GM18502 (cell line): ENCODE measurements at regions not wholly inside any gene's neighbourhood (a gene's known extent, or its start where the extent isn't known, plus 50 kb on each side); places are given as distances from the start of the nearest gene placed in this dataset.

ENCODE experiments used
- ATAC-seq: cut with Tn5 transposase; IDR thresholded peaks from one replicate; pipeline ENCODE4 v1.9.1; 2021; ENCODE audit warnings: mild to moderate bottlenecking; ENCODE audit not compliant: unreplicated experiment, poor library complexity

GRCh38 chr2:221074238-221074637 lies 497.9 kb downstream of the EPHA4 start:
- no peak for ATAC-seq

DNA sequence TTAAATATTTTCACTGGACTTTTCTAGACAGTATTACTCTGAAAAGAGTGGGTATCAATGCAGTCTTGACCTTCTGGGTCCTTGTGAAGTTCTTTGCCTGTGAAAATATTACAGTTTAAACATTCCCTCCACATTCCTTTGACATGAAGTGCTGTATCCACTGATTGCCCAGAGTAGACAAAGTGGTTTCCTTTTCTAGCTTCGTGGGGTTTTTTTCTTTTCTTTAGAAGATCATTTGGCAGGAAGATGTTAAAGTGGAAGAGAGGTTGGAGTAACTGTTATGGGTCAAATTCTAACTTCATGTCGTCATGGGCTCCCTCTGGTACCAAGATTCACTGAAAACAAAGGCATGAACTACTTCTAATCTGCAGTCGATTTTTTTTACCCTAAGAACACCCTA lies 496.9 kb downstream of the EPHA4 start:
- no peak for ATAC-seq

DNA sequence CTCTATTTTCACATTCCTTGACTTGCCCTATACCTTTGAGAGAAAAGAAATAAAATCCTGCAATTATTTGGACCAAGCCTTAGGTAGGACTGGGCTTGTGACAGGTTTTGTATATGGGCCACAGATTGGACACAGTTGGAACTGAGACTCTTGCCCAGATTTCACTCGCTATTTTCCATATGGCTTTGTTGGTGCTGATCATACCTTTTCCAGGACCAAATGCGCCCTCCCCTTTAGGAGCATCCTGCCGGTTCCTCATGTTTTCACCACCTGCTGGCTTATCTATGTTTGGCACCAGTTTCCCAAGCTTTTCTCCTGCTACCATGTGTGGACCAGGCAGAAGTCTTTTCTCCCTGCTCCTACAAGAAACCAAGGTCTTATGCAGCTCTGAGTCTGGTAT lies 494.9 kb downstream of the EPHA4 start:
- ATAC-seq = no peak

GRCh38 chr2:221077799-221078198 lies 494.3 kb downstream of the EPHA4 start:
- ATAC-seq = no peak

DNA sequence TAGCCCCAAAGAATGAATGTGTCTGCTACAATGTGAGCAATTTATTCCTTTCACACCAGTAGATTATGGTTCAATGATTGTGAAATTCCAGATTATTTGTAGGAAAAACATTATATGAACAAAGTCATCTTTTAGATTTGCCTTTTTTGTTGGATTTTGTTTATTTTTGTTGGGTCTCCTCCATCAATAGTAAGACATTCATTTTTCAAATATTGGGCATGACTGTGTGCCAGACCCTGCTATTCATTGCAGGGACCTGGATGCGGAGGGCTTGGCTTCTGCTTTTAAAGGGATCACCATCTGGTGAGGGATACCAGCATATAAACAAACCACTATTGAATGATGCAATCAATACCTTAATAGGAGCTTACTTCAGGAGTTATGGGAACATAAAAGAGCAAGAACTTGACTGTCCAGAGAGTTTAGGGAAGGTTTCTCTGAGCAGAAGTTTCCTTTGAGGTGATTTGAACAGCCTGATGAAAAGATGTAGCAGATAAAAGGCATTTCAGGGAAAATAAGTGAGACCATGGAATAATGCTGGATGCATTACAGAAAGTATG lies 486.7 kb downstream of the EPHA4 start:
- no peak for ATAC-seq

DNA sequence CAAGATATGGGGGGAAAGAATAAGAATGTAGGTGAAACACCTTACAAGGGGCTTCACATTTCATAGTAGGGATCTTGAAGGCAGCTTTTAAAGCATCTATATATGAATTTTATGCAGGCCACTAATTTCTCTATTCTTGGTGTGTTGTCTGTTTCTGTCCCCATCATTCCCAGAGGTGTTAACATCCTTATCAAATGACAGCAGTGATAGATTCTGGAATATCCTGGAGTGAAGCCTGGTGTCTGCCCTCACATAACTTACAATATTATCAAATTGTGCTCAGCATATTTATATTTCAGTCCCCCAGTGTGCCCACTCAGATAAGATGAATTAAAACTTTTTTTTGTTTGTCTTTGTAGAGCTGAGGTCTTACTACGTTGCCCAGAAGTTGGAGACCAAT lies 486.2 kb downstream of the EPHA4 start:
- ATAC-seq = no peak

DNA sequence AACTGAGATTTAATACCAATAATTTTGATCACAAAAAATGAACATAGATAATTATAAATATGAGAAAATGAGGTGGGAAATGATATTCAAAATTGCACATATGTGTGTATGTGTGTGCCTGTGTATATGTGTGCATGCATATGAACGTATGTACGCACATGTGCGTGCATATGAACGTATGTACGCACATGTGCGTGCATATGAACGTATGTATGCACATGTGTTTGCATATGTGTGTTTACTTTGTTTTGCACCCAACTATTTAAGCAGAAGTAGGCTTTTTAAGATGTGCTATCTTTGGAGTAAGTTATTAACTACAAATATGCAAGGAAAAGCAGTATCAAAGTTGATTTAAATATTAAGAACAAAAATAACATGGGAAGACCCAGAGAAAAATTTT lies 484.3 kb downstream of the EPHA4 start:
- no peak for ATAC-seq

- no peak for ATAC-seq
Observed at GRCh38 chr2:221088506-221088905, 483.6 kb downstream of the EPHA4 start.

GRCh38 chr2:221095356-221095755 lies 476.7 kb downstream of the EPHA4 start:
- ATAC-seq = no peak

DNA sequence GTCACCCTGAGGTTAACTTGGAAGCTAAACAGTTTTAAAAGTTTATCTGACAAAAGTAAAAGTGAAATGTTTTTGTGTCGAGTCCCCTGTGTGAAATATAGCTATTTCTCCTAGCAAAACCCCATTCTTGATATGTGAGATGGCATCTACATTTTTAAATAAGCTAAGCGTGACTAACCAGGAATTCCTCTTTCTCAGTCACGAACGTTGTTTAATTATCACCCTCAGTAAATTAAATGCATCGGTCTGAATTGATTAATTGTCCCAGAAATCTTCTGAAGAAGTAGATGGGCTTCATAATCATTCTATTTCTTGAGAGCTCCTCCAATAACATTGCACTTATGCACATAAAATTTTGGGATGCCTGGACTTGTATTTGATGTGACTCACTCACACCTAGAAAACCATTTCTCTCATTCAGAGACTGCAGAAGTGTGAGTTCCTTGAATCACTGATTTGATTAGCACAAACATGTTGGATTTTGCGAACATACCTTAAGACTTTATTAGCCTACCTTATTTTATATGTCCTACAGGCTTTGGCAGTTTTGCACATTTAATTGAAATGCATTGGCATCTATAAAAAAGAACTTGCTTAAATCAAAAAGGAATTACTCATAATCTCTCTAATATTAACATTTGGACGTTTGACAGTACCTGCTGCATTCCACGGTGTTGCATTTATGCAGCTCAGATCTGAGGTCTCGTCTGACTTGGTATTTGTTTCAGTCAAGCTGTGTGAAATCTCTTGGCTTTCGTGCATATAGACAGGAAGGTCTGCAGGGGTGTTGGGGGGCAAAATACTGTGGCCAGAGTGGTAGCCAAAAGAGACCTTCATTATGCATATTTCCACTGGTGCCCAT lies 475.2 kb downstream of the EPHA4 start:
- ATAC-seq = no peak

DNA sequence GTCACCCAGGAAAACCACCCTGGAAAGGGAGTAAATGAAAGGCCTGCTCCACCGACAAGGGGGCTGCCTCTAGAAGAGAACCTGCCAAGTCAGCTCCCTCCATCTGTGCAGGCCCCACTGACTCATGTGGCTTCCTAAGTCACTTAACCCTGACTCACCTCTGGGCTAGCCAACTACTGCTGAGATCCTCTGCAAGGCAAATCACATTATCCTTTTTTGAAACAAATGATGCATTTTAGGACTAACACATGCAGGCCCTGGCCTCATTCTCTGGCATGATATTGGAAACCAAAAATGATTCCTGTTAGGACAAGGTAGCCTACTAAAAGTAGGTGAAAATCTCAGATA lies 474.6 kb downstream of the EPHA4 start:
- ATAC-seq = no peak

DNA sequence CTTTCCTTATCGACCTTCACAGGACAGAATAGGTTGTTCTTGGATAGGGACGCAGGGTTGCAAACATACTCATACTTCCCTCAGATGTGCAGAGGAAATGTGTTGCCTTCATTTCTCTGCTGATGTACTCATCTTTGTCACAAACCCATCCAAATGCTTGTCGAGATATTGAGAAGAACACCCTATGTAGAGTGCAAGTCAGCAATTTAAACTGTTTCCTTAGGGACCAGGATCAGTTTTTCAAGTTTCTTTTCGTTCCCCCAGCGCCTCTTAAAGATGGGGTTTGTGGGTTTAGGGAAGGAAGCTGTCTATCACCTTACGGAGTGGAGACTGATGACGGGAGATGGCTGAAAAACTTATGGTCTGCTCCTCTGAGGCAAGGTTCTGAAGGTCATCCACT lies 474.2 kb downstream of the EPHA4 start:
- no peak for ATAC-seq

GRCh38 chr2:221100467-221101089 lies 471.5 kb downstream of the EPHA4 start:
- no peak for ATAC-seq

DNA sequence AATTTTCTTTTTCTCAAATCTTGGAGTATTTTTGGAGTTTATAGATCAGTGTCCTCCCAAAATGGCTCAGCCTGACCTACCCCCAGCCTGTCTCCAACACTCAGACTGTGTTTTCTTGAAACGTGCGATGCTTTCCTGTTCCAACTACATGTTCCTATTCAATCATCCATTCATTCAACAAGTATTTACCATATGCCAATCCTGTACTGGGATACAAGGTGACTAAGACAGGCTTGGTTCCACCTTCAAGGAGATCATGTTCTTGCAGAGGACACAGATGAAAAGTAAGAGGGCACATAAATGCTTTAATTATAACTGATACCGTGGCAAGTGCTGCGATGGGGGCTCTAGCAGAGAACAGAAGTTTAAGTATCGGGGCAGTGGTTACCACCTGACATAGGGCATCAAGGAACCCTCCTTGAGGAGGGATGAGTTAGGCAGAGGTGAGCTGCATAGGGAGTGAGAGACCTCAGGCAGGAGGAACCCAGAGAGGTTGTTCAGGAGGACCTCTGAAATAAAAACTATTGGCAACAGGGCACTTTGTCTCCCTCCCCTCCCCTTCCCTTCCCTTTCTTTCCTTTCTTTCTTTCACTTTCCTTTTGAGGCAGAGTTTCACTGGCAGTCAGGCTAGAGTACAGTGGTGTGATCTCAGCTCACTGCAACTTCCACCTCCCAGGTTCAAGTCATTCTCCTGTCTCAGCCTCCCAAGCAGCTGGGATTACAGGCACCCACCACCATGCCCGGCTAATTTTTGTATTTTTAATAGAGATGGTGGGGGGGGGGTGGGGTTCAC lies 469.0 kb downstream of the EPHA4 start:
- ATAC-seq = no peak

DNA sequence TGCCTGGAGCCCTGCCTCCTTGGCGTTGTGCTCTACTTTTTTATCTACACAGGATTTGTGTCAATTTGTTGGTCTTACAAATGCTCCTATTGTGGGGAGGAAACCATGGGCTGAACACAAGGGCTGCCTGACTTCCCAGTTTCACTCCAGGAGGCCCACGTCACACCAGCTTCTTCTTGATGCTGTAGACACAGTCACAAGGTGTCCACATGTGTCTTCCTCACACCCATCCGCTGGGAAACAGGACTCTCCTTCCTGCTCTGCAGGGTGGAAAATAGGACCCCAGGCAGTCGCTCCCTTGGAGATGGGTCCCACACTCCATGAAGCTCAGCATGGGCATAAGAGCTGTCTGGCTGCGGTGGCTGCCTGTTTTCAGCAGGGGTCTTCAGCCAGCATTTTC lies 468.2 kb downstream of the EPHA4 start:
- no peak for ATAC-seq

- ATAC-seq = no peak
Observed at GRCh38 chr2:221104361-221104811, 467.7 kb downstream of the EPHA4 start.

- no peak for ATAC-seq
Observed at GRCh38 chr2:221106241-221106640, 465.9 kb downstream of the EPHA4 start.

DNA sequence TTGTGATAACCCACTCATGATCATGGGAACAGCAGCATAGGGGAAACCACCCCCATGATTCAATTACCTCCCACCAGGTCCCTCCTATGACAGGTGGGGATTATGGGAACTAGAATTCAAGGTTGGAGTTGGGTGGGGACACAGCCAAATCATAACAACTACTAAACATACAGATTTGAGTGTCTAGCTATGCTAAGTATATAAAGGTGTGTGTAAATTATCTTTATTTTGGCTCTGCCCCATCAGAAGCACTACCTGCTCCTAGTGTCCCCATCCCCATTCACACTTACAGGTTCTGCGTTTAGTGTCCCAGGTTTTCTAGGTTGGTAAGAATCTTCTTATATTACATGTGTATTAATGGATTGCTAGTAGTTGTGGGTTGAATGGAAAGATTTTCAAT lies 464.7 kb downstream of the EPHA4 start:
- no peak for ATAC-seq

GRCh38 chr2:221109552-221109951 lies 462.6 kb downstream of the EPHA4 start:
- no peak for ATAC-seq

- no peak for ATAC-seq
Observed at GRCh38 chr2:221111739-221112138, 460.4 kb downstream of the EPHA4 start.

GRCh38 chr2:221112744-221113143 lies 459.4 kb downstream of the EPHA4 start:
- ATAC-seq = no peak
